H9 (cell line): ENCODE measurements at regions not wholly inside any gene's neighbourhood (a gene's known extent, or its start where the extent isn't known, plus 50 kb on each side); places are given as distances from the start of the nearest gene placed in this dataset.

Experiments used
- DNase-seq: peaks from one replicate; pipeline ENCODE4 v3.0.0-alpha.2; 2017
- H2AFZ ChIP-seq: one replicate; pipeline ENCODE4 v1.6.1; 2013; ENCODE audit warnings: mild to moderate bottlenecking, low read length, control low read depth, moderate library complexity
- H2AK5ac ChIP-seq: 2 replicates; pipeline ENCODE4 v1.6.1; 2013; ENCODE audit warnings: low read length, control low read depth, mixed read lengths; ENCODE audit not compliant: insufficient read length
- H2BK120ac ChIP-seq: one replicate; pipeline ENCODE4 v1.6.1; 2013; ENCODE audit warnings: low read depth, mild to moderate bottlenecking, low read length, control low read depth, inconsistent platforms; ENCODE audit not compliant: poor library complexity, severe bottlenecking
- H2BK12ac ChIP-seq: 2 replicates; pipeline ENCODE4 v1.6.1; 2013; ENCODE audit warnings: low read length, control low read depth, mixed read lengths, low read depth; ENCODE audit not compliant: insufficient read length
- H2BK15ac ChIP-seq: 2 replicates; pipeline ENCODE4 v1.6.1; 2013; ENCODE audit warnings: low read depth, low read length, control low read depth
- H2BK20ac ChIP-seq: one replicate; pipeline ENCODE4 v1.6.1; 2013; ENCODE audit warnings: low read depth, mild to moderate bottlenecking, low read length, control low read depth, inconsistent platforms; ENCODE audit not compliant: poor library complexity, severe bottlenecking
- H2BK5ac ChIP-seq: 2 replicates; pipeline ENCODE4 v1.6.1; 2013; ENCODE audit warnings: low read length, control low read depth, mixed read lengths; ENCODE audit not compliant: insufficient read length
- H3K14ac ChIP-seq: 2 replicates; pipeline ENCODE4 v1.6.1; 2013; ENCODE audit warnings: low read length, control low read depth; ENCODE audit not compliant: insufficient read depth
- H3K18ac ChIP-seq: 2 replicates; pipeline ENCODE4 v1.6.1; 2013; ENCODE audit warnings: low read depth, mild to moderate bottlenecking, mixed read lengths, low read length, control low read depth; ENCODE audit not compliant: insufficient read length
- H3K23ac ChIP-seq: 2 replicates; pipeline ENCODE4 v1.6.1; 2013; ENCODE audit warnings: low read length, control low read depth, mixed read lengths, low read depth; ENCODE audit not compliant: insufficient read length
- H3K23me2 ChIP-seq: 2 replicates; pipeline ENCODE4 v1.6.1; 2013; ENCODE audit warnings: low read depth, mild to moderate bottlenecking, mixed read lengths, low read length, control low read depth; ENCODE audit not compliant: insufficient read length, poor library complexity, severe bottlenecking
- H3K27ac ChIP-seq: 2 replicates; pipeline ENCODE4 v1.5.1; 2013; ENCODE audit warnings: low read length, control low read depth, mixed read lengths, low read depth; ENCODE audit not compliant: insufficient read length
- H3K27me3 ChIP-seq: 2 replicates; pipeline ENCODE4 v1.6.1; 2013; ENCODE audit warnings: low read length, control low read depth, inconsistent platforms; ENCODE audit not compliant: insufficient read depth
- H3K4ac ChIP-seq: 2 replicates; pipeline ENCODE4 v1.6.1; 2013; ENCODE audit warnings: low read depth, mild to moderate bottlenecking, control low read depth, inconsistent platforms, low read length, moderate library complexity
- H3K4me1 ChIP-seq: 2 replicates; pipeline ENCODE4 v1.6.1; 2013; ENCODE audit warnings: low read length, control low read depth, inconsistent platforms; ENCODE audit not compliant: insufficient read depth
- H3K4me2 ChIP-seq: 2 replicates; pipeline ENCODE4 v1.6.1; 2013; ENCODE audit warnings: low read length, control low read depth, mixed read lengths; ENCODE audit not compliant: insufficient read length, insufficient read depth
- H3K56ac ChIP-seq: 2 replicates; pipeline ENCODE4 v1.6.1; 2013; ENCODE audit warnings: low read depth, mild to moderate bottlenecking, mixed read lengths, low read length, control low read depth; ENCODE audit not compliant: insufficient read length
- H3K79me1 ChIP-seq: 2 replicates; pipeline ENCODE4 v1.6.1; 2013; ENCODE audit warnings: low read depth, mild to moderate bottlenecking, moderate library complexity, low read length, control low read depth, inconsistent platforms; ENCODE audit not compliant: insufficient read depth, poor library complexity, severe bottlenecking
- H3K79me2 ChIP-seq: 2 replicates; pipeline ENCODE4 v1.6.1; 2013; ENCODE audit warnings: low read length, control low read depth, inconsistent platforms; ENCODE audit not compliant: insufficient read depth
- H3K9ac ChIP-seq: 2 replicates; pipeline ENCODE4 v1.6.1; 2013; ENCODE audit warnings: low read length, control low read depth, mixed read lengths; ENCODE audit not compliant: insufficient read length; ENCODE audit errors: extremely low read depth
- H3K9me3 ChIP-seq: one replicate; pipeline ENCODE4 v1.6.1; 2013; ENCODE audit warnings: low read depth, low read length, inconsistent platforms; ENCODE audit not compliant: control insufficient read depth
- H3T11ph ChIP-seq: one replicate; pipeline ENCODE4 v1.6.1; 2013; ENCODE audit warnings: mild to moderate bottlenecking, low read length, control low read depth, inconsistent platforms
- H4K20me1 ChIP-seq: one replicate; pipeline ENCODE4 v1.6.1; 2013; ENCODE audit not compliant: control insufficient read depth, insufficient read length, insufficient read depth
- H4K5ac ChIP-seq: 2 replicates; pipeline ENCODE4 v1.6.1; 2013; ENCODE audit warnings: low read depth, mild to moderate bottlenecking, mixed read lengths, low read length, control low read depth; ENCODE audit not compliant: insufficient read length
- H4K8ac ChIP-seq: replicated peaks from 2 replicates; pipeline ENCODE4 v1.6.1; 2013; ENCODE audit warnings: low read length, control low read depth, mixed read lengths, low read depth; ENCODE audit not compliant: insufficient read length
- H4K91ac ChIP-seq: 2 replicates; pipeline ENCODE4 v1.6.1; 2013; ENCODE audit warnings: low read depth, mild to moderate bottlenecking, moderate library complexity, mixed read lengths, low read length, control low read depth; ENCODE audit not compliant: insufficient read length
- H3K27ac Mint-ChIP-seq, 3 experiments: 2 replicates in 2 of 3; 3 replicates in 1 of 3; pipeline ENCODE4 v1.8.0; 2020 to 2021; ENCODE audit warnings: mixed read lengths in 3 of 3, mild to moderate bottlenecking in 1 of 3, moderate library complexity in 1 of 3
- H3K27me3 Mint-ChIP-seq: 2 replicates; pipeline ENCODE4 v1.8.0; 2021; ENCODE audit warnings: low read depth, mild to moderate bottlenecking, moderate library complexity, mixed read lengths
- H3K36me3 Mint-ChIP-seq, 3 experiments: 2 replicates in 2 of 3; 3 replicates in 1 of 3; pipeline ENCODE4 v1.8.0; 2020 to 2021; ENCODE audit warnings: low read depth in 3 of 3, mixed read lengths in 3 of 3; ENCODE audit not compliant: insufficient read depth in 1 of 3
- H3K4me1 Mint-ChIP-seq, 2 experiments: 2 replicates each; pipeline ENCODE4 v1.8.0; 2020; ENCODE audit warnings: mixed read lengths in 2 of 2
- H3K4me3 Mint-ChIP-seq, 2 experiments: 2 replicates in 1 of 2; 3 replicates in 1 of 2; pipeline ENCODE4 v1.8.0; 2020 to 2021; ENCODE audit warnings: mild to moderate bottlenecking in 2 of 2, mixed read lengths in 2 of 2, moderate library complexity in 1 of 2
- H3K9me3 Mint-ChIP-seq, 2 experiments: 2 replicates in 1 of 2; 3 replicates in 1 of 2; pipeline ENCODE4 v1.8.0; 2020; ENCODE audit warnings: mild to moderate bottlenecking in 2 of 2, mixed read lengths in 2 of 2, moderate library complexity in 1 of 2
- CTCF ChIP-seq: fragments of 200-600 bp; sonication (generic); conservative IDR thresholded peaks from 3 replicates; pipeline ENCODE4 v1.8.0; 2021; ENCODE audit warnings: antibody characterized with exemption, mild to moderate bottlenecking
- WGBS: extraction: QIAGEN DNeasy Blood & Tissue Kit; methylation state at CpG from one replicate; pipeline ENCODE4 v1.1.7; 2013; ENCODE audit warnings: missing lambda C conversion rate, low lambda C conversion rate, mixed read lengths; ENCODE audit not compliant: insufficient read length; ENCODE audit errors: extremely low coverage; 5-methylcytosine and 5-hydroxymethylcytosine counted together

- no peak overlapping the region for H2BK5ac ChIP-seq
- no peak overlapping the region for H3K4ac ChIP-seq
- H2BK120ac ChIP-seq = no peak overlapping the region
- Mint-ChIP-seq H3K4me3 (no peak overlapping the region), H3K27ac (no peak overlapping the region), H3K36me3 (peaks cover 0 to 4% (median 1%) of the 10 kb centered on the region in 3 experiments; a peak in 3 of 7 replicates), H3K9me3 (peaks cover 8 to 9% of the 10 kb centered on the region in 2 experiments; a peak in 4 of 5 replicates), H3K27me3 (peaks cover 22% of the 10 kb centered on the region), H3K4me1 (no peaks in the 10 kb centered on the region)
- no peak overlapping the region for H3K23ac ChIP-seq
- TF ChIP-seq CTCF = no peak
- H4K8ac ChIP-seq = no peak overlapping the region
- no peak overlapping the region for H3K9ac ChIP-seq
- H3K27me3 ChIP-seq = no peaks in the 10 kb centered on the region
- no peaks in the 10 kb centered on the region for H3K23me2 ChIP-seq
- no peak overlapping the region for H3T11ph ChIP-seq
- DNase-seq = peak; percentile 8
- no peak overlapping the region for H2BK20ac ChIP-seq
- H3K4me1 ChIP-seq = no peaks in the 10 kb centered on the region
- H3K79me1 ChIP-seq = no peaks in the 10 kb centered on the region
- no peak overlapping the region for H3K56ac ChIP-seq
- H2BK12ac ChIP-seq = no peak overlapping the region
- H3K18ac ChIP-seq = no peak overlapping the region
- no peak overlapping the region for H2AK5ac ChIP-seq
- H4K20me1 ChIP-seq = no peaks in the 10 kb centered on the region
- no peak overlapping the region for H3K14ac ChIP-seq
- 0 out of 2 replicates have a peak, but pooled peaks cover 1% of the 10 kb centered on the region for H3K79me2 ChIP-seq
- H4K5ac ChIP-seq = no peak overlapping the region
- H2BK15ac ChIP-seq = no peak overlapping the region
- no peak overlapping the region for H3K4me2 ChIP-seq
- H3K27ac ChIP-seq = no peak overlapping the region
- H2AFZ ChIP-seq = no peak overlapping the region
- H4K91ac ChIP-seq = no peak overlapping the region
- no CpG with 5 or more reads among the region's 11 CpGs for WGBS
- H3K9me3 ChIP-seq = no peaks in the 10 kb centered on the region
These were observed 572.5 kb downstream of the BRD1 start for GRCh38 chr22:49255154-49255553.
